ENCODE measurements at regions not wholly inside any gene's neighbourhood (a gene's known extent, or its start where the extent isn't known, plus 50 kb on each side); places are given as distances from the start of the nearest gene placed in this dataset.

GRCh38 chr6:146950351-146950835, 253.8 kb upstream of the STXBP5 start:
- intact Hi-C loops (cut with DNase I; ENCODE audit: low total_unique reads): no loop called here
- no peaks in the 10 kb centered on the region for H3K9me3 ChIP-seq
- no peak overlapping the region for H3K4me3 ChIP-seq
- H3K27ac ChIP-seq: no peak overlapping the region
- H3K27me3 ChIP-seq (replicated peaks in 1 of 7): no peaks in the 10 kb centered on the region
- TF ChIP-seq CTCF (IDR thresholded peaks at IDR 0.05 in 8 of 11, conservative IDR thresholded peaks at IDR 0.05 in 3 of 11): no peak
- no peak for TF ChIP-seq POLR2A (IDR thresholded peaks at IDR 0.05)
- TF ChIP-seq POLR2AphosphoS5 (IDR thresholded peaks at IDR 0.05): no peak
- 28 to 40% (median 32%) methylated on average over 7 of the region's 7 CpGs for WGBS, 5 donors
- DNase-seq: no peak
- no peaks in the 10 kb centered on the region for H3K36me3 ChIP-seq
- peaks cover 0 to 12% (median 8%) of the 10 kb centered on the region in 6 donors for H3K4me1 ChIP-seq

DNA sequence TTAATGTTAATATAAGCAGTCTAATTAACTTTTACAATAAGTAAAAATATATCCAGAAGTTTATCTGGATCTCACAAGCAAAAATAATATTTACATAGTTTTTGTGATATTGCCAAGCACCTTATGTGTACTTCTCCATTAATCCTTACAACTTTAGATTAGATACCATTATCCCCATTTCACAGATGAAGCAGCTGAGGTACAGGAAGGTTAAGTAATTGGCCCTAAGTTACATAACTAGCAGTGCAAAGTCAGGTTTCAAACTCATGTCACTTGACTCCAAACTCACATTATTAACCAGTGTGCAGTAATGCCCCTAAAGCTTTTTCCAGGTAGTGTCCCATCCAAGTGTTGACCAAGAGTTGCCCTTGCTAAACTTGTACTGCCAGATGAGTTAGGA, 248.6 kb upstream of the STXBP5 start:
- intact Hi-C loops (cut with DNase I; ENCODE audit: low total_unique reads): no loop called here
- Histone ChIP-seq H3K4me3 (no peak overlapping the region), H3K27ac (no peak overlapping the region), H3K9me3 (no peaks in the 10 kb centered on the region), H3K36me3 (no peaks in the 10 kb centered on the region), H3K27me3 (replicated peaks in 1 of 7) (no peaks in the 10 kb centered on the region), H3K4me1 (peaks cover 0 to 4% (median 2%) of the 10 kb centered on the region in 6 donors)
- TF ChIP-seq POLR2AphosphoS5 (IDR thresholded peaks at IDR 0.05): no peak
- TF ChIP-seq POLR2A (IDR thresholded peaks at IDR 0.05): no peak
- no peak for TF ChIP-seq CTCF (IDR thresholded peaks at IDR 0.05 in 8 of 11, conservative IDR thresholded peaks at IDR 0.05 in 3 of 11)
- no peak for DNase-seq

GRCh38 chr6:146957181-146958093, 246.8 kb upstream of the STXBP5 start:
- no peaks in the 10 kb centered on the region for H3K9me3 ChIP-seq
- H3K4me3 ChIP-seq: no peak overlapping the region
- no peaks in the 10 kb centered on the region for H3K36me3 ChIP-seq
- no peaks in the 10 kb centered on the region for H3K27me3 ChIP-seq (replicated peaks in 1 of 7)
- no peak for TF ChIP-seq POLR2AphosphoS5 (IDR thresholded peaks at IDR 0.05)
- no peak for TF ChIP-seq POLR2A (IDR thresholded peaks at IDR 0.05)
- no peak for TF ChIP-seq CTCF (IDR thresholded peaks at IDR 0.05 in 8 of 11, conservative IDR thresholded peaks at IDR 0.05 in 3 of 11)
- H3K4me1 ChIP-seq: no peaks in the 10 kb centered on the region
- intact Hi-C loops (cut with DNase I; ENCODE audit: low total_unique reads): no loop called here
- DNase-seq: no peak
- no peak overlapping the region for H3K27ac ChIP-seq
- WGBS, 5 donors: 68 to 74% (median 72%) methylated on average over 5 of the region's 5 CpGs

GRCh38 chr6:146961831-146962230, 242.4 kb upstream of the STXBP5 start:
- Histone ChIP-seq H3K27ac (no peak overlapping the region), H3K36me3 (no peaks in the 10 kb centered on the region), H3K27me3 (replicated peaks in 1 of 7) (no peaks in the 10 kb centered on the region), H3K9me3 (peaks cover 0 to 33% (median 26%) of the 10 kb centered on the region in 8 donors), H3K4me3 (no peak overlapping the region), H3K4me1 (no peaks in the 10 kb centered on the region)
- no peak for DNase-seq
- WGBS, 5 donors: 88 to 100% (median 98%) methylated on average over 1 of the region's 1 CpG
- intact Hi-C loops (cut with DNase I; ENCODE audit: low total_unique reads): no loop called here
- TF ChIP-seq POLR2AphosphoS5 (IDR thresholded peaks at IDR 0.05): no peak
- TF ChIP-seq POLR2A (IDR thresholded peaks at IDR 0.05): no peak
- no peak for TF ChIP-seq CTCF (IDR thresholded peaks at IDR 0.05 in 8 of 11, conservative IDR thresholded peaks at IDR 0.05 in 3 of 11)

Measured in spleen (tissue), 11 donors.